H1 (cell line): ENCODE measurements at regions not wholly inside any gene's neighbourhood (a gene's known extent, or its start where the extent isn't known, plus 50 kb on each side); places are given as distances from the start of the nearest gene placed in this dataset.

ENCODE experiments used
- CTCF ChIA-PET: fragments of 300-600 bp; sonication (Branson Sonifier 250); formaldehyde crosslinking; loops from one replicate; lab custom pipeline; 2021; ENCODE audit not compliant: partially characterized antibody; lab: Charles Lee
- POLR2A ChIA-PET: fragments of 300-600 bp; sonication (Branson Sonifier 250); formaldehyde crosslinking; loops from one replicate; lab custom pipeline; 2021; ENCODE audit warnings: inconsistent platforms; ENCODE audit not compliant: partially characterized antibody; lab: Charles Lee
- DNase-seq, 2 experiments: peaks; one replicate each; pipeline versions ENCODE4 v3.0.0 to v3.0.0-alpha.2; 2010 to 2022; ENCODE audit warnings: low spot score in 2 of 2, low read depth in 1 of 2, mixed read lengths in 1 of 2
- FAIRE-seq: peaks from 2 replicates; lab custom pipeline; 2011; peaks lifted over from hg19 to GRCh38; lab: Jason Lieb, UNC
- H2AFZ ChIP-seq: 2 replicates; pipeline ENCODE4 v1.8.1; 2012; ENCODE audit warnings: low read length, inconsistent platforms
- H2AK5ac ChIP-seq: 2 replicates; pipeline ENCODE4 v1.6.1; 2013; ENCODE audit warnings: low read depth, low read length
- H2BK120ac ChIP-seq: replicated peaks from 2 replicates; pipeline ENCODE3; 2013; ENCODE audit warnings: low read depth, low read length, inconsistent platforms
- H2BK12ac ChIP-seq: 2 replicates; pipeline ENCODE4 v1.6.1; 2013; ENCODE audit warnings: low read depth, low read length
- H2BK15ac ChIP-seq: 2 replicates; pipeline ENCODE4 v1.6.1; 2013; ENCODE audit warnings: low read length
- H2BK20ac ChIP-seq: 2 replicates; pipeline ENCODE4 v1.6.1; 2013; ENCODE audit warnings: low read length
- H2BK5ac ChIP-seq: 2 replicates; pipeline ENCODE4 v1.6.1; 2013; ENCODE audit warnings: low read depth, low read length
- H3K14ac ChIP-seq: 2 replicates; pipeline ENCODE4 v1.6.1; 2013; ENCODE audit warnings: inconsistent platforms; ENCODE audit not compliant: insufficient read length
- H3K18ac ChIP-seq: 2 replicates; pipeline ENCODE4 v1.6.1; 2013; ENCODE audit warnings: low read length; ENCODE audit errors: extremely low read depth
- H3K23ac ChIP-seq: 2 replicates; pipeline ENCODE4 v1.6.1; 2013; ENCODE audit warnings: inconsistent platforms; ENCODE audit not compliant: insufficient read length
- H3K23me2 ChIP-seq: 2 replicates; pipeline ENCODE4 v1.6.1; 2013; ENCODE audit warnings: low read depth, low read length
- H3K27ac ChIP-seq: 2 replicates; pipeline ENCODE4 v1.6.1; 2011; ENCODE audit warnings: low read depth, low read length, inconsistent platforms
- H3K27me3 ChIP-seq, 4 experiments: replicated peaks in 1 of 4; 1 replicate in 1 of 4; 2 replicates in 3 of 4; pipeline versions ENCODE4 v1.6.1 to v1.8.1; 2011 to 2013; ENCODE audit warnings: low read length in 3 of 4, mild to moderate bottlenecking in 3 of 4, inconsistent platforms in 2 of 4, mixed read lengths in 2 of 4, moderate library complexity in 1 of 4; ENCODE audit not compliant: control insufficient read depth in 3 of 4, insufficient read depth in 3 of 4; ENCODE audit errors: extremely low read depth in 1 of 4
- H3K36me3 ChIP-seq, 4 experiments: 2 replicates each; pipeline versions ENCODE4 v1.6.1 to v1.8.1; 2011 to 2013; ENCODE audit warnings: mild to moderate bottlenecking in 4 of 4, low read length in 3 of 4, moderate library complexity in 2 of 4, control low read depth in 1 of 4, inconsistent platforms in 1 of 4; ENCODE audit not compliant: insufficient read depth in 4 of 4, control insufficient read depth in 2 of 4
- H3K4ac ChIP-seq: replicated peaks from 2 replicates; pipeline ENCODE3; 2013; ENCODE audit warnings: low read length, low read depth, mixed read lengths, inconsistent platforms; ENCODE audit not compliant: insufficient read length
- H3K4me1 ChIP-seq, 4 experiments: replicated peaks in 1 of 4; 1 replicate in 1 of 4; 2 replicates in 3 of 4; pipeline versions ENCODE4 v1.6.1 to v1.8.1; 2011 to 2013; ENCODE audit warnings: low read length in 3 of 4, inconsistent platforms in 2 of 4, mixed read lengths in 1 of 4; ENCODE audit not compliant: insufficient read depth in 4 of 4, control insufficient read depth in 3 of 4
- H3K4me2 ChIP-seq, 2 experiments: 2 replicates each; pipeline versions ENCODE4 v1.6.1 to v1.8.1; 2011 to 2013; ENCODE audit warnings: low read depth in 2 of 2, low read length in 2 of 2, control low read depth in 1 of 2, inconsistent platforms in 1 of 2, mild to moderate bottlenecking in 1 of 2; ENCODE audit not compliant: insufficient read depth in 1 of 2
- H3K4me3 ChIP-seq, 4 experiments: fragments of 200-600, 300-600 bp in 1 of 4; sonication (generic), shearing (Covaris generic), sonication (Bioruptor Twin) in 1 of 4; 2 replicates each; pipeline versions ENCODE4 v1.5.1 to v1.8.1; 2011 to 2016; ENCODE audit warnings: low read length in 4 of 4, low read depth in 3 of 4, control low read depth in 2 of 4, inconsistent platforms in 2 of 4, mild to moderate bottlenecking in 2 of 4, mixed read lengths in 1 of 4, moderate library complexity in 1 of 4; ENCODE audit not compliant: insufficient read depth in 2 of 4; ENCODE audit errors: extremely low read depth in 1 of 4
- H3K56ac ChIP-seq: replicated peaks from 2 replicates; pipeline ENCODE3; 2013; ENCODE audit warnings: low read depth, mild to moderate bottlenecking, mixed read lengths, low read length, inconsistent platforms; ENCODE audit not compliant: insufficient read length
- H3K79me1 ChIP-seq: 2 replicates; pipeline ENCODE4 v1.6.1; 2013; ENCODE audit warnings: low read depth, low read length, control low read depth
- H3K79me2 ChIP-seq, 2 experiments: 2 replicates each; pipeline versions ENCODE4 v1.6.1 to v1.8.1; 2012 to 2013; ENCODE audit warnings: low read length in 2 of 2, mild to moderate bottlenecking in 2 of 2, inconsistent platforms in 1 of 2; ENCODE audit not compliant: insufficient read depth in 2 of 2, control insufficient read depth in 1 of 2
- H3K9ac ChIP-seq, 4 experiments: replicated peaks in 1 of 4; 1 replicate in 1 of 4; 2 replicates in 3 of 4; pipeline versions ENCODE4 v1.6.1 to v1.8.1; 2011 to 2013; ENCODE audit warnings: low read depth in 3 of 4, low read length in 3 of 4, control low read depth in 2 of 4, mild to moderate bottlenecking in 2 of 4, moderate library complexity in 2 of 4, inconsistent platforms in 1 of 4; ENCODE audit errors: extremely low read depth in 1 of 4
- H3K9me3 ChIP-seq, 2 experiments: 2 replicates each; pipeline versions ENCODE4 v1.6.1 to v1.8.1; 2012 to 2013; ENCODE audit warnings: mild to moderate bottlenecking in 2 of 2, moderate library complexity in 2 of 2, control low read depth in 1 of 2, inconsistent platforms in 1 of 2, low read depth in 1 of 2, low read length in 1 of 2, mixed read lengths in 1 of 2; ENCODE audit not compliant: insufficient read depth in 2 of 2
- H4K20me1 ChIP-seq, 2 experiments: replicated peaks in 1 of 2; 2 replicates each; pipeline versions ENCODE3 to v1.8.1; 2011 to 2013; ENCODE audit warnings: inconsistent platforms in 2 of 2, low read length in 2 of 2, mild to moderate bottlenecking in 1 of 2; ENCODE audit not compliant: insufficient read depth in 2 of 2, control insufficient read depth in 1 of 2
- H4K5ac ChIP-seq: 2 replicates; pipeline ENCODE4 v1.6.1; 2013; ENCODE audit warnings: low read length, low read depth, mixed read lengths, inconsistent platforms; ENCODE audit not compliant: insufficient read length
- H4K8ac ChIP-seq: 2 replicates; pipeline ENCODE4 v1.8.0; 2013; ENCODE audit warnings: mild to moderate bottlenecking, moderate library complexity, low read length, inconsistent platforms; ENCODE audit not compliant: insufficient read depth; ENCODE audit errors: extremely low read depth
- H4K91ac ChIP-seq: replicated peaks from 2 replicates; pipeline ENCODE3; 2013; ENCODE audit warnings: low read length, mixed read lengths, inconsistent platforms; ENCODE audit not compliant: insufficient read length
- CHD1 ChIP-seq: IDR thresholded peaks from 2 replicates; pipeline ENCODE4 v1.6.1; 2012; ENCODE audit warnings: low read depth, low read length, improper control_type of control experiment
- CTBP2 ChIP-seq: IDR thresholded peaks from 2 replicates; pipeline ENCODE4 v1.7.0; 2011; ENCODE audit warnings: borderline replicate concordance, mild to moderate bottlenecking, moderate library complexity, mixed read lengths, low read length; ENCODE audit not compliant: insufficient read depth, insufficient read length
- EP300 ChIP-seq, 2 experiments: IDR thresholded peaks; 1 replicate in 1 of 2; 2 replicates in 1 of 2; pipeline ENCODE4 v1.6.1; 2011 to 2012; ENCODE audit warnings: low read depth in 2 of 2, low read length in 2 of 2, mild to moderate bottlenecking in 2 of 2, borderline replicate concordance in 1 of 2, inconsistent platforms in 1 of 2, moderate library complexity in 1 of 2
- GTF2F1 ChIP-seq: IDR thresholded peaks from 2 replicates; pipeline ENCODE4 v1.6.1; 2012; ENCODE audit warnings: low read depth, low read length, improper control_type of control experiment, borderline replicate concordance
- JUN ChIP-seq: IDR thresholded peaks from 2 replicates; pipeline ENCODE4 v1.6.1; 2011; ENCODE audit warnings: low read depth, mild to moderate bottlenecking, improper control_type of control experiment, low read length
- POLR2A ChIP-seq, 2 experiments: IDR thresholded peaks; 1 replicate in 1 of 2; 2 replicates in 1 of 2; pipeline ENCODE4 v1.6.1; 2011; ENCODE audit warnings: low read depth in 2 of 2, low read length in 2 of 2, mild to moderate bottlenecking in 2 of 2; ENCODE audit errors: control extremely low read depth in 1 of 2
- SP4 ChIP-seq: IDR thresholded peaks from 2 replicates; pipeline ENCODE4 v1.6.1; 2012; ENCODE audit warnings: low read length, inconsistent platforms
- SUZ12 ChIP-seq: fragments of 200-600 bp; sonication (generic); IDR thresholded peaks from 2 replicates; pipeline ENCODE4 v1.6.1; 2012; ENCODE audit warnings: mild to moderate bottlenecking, inconsistent platforms, low read length, moderate library complexity, mixed read lengths
- WGBS, 2 experiments: shearing (Covaris generic) in 1 of 2; methylation state at CpG; one replicate each; pipeline versions ENCODE4 v1.1.6 to v1.1.7; 2013 to 2015; ENCODE audit warnings: low lambda C conversion rate in 2 of 2, mixed read lengths in 2 of 2, inconsistent platforms in 1 of 2, low coverage in 1 of 2, missing lambda C conversion rate in 1 of 2; ENCODE audit not compliant: insufficient replicate concordance in 2 of 2, insufficient coverage in 1 of 2, insufficient read length in 1 of 2; ENCODE audit errors: extremely low coverage in 1 of 2, missing lambda C conversion rate in 1 of 2; 5-methylcytosine and 5-hydroxymethylcytosine counted together
- TF ChIP-seq, protein P1 (sequence below): IDR thresholded peaks from 2 replicates; pipeline ENCODE4 v1.6.1; 2012; ENCODE audit warnings: low read length, inconsistent platforms
- TF ChIP-seq, protein P2 (sequence below): IDR thresholded peaks from 2 replicates; pipeline ENCODE4 v1.6.1; 2012; ENCODE audit warnings: inconsistent platforms

DNA sequence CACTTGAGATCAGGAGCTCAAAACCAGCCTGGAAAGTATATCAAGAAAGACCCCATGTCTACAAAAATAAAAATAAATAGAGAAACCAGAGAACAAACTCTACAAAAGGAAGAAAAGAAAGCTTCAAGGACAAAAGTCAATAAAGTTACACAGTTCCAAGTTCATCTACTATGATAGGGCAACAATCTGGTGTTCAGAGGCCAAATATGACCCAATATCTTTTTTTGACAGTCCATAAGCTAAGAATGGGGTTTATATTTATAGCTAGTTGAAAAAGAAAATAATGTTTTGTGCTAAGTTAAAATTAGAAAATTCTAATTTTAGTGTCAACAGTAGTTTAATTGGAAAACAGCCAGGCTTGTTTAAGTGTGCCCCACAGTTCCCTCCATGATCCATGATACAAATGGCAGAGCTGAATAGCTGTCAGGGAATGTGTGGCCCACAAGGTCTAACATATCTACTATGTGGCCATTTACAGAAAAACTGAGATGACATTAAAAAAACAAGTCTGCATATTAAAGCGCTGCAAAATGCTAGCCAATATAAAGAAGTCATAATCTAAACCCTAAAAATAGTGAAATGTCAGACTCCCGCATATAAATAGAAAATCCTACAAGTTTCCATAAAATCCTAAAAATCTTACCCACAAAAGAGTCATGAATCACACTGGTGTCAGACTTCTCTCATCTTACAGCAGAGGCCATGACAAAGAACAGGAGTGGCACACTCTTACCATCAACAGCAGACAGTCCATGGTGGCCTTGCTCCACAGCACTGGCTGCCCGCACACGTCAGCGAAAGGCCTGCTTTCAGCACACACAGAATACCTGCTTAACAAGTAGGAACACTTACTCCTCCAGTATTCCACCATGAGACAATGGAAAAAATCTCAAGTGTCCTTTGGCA, 281.9 kb upstream of the HSFY2 start:
- no peak overlapping the region for H3K18ac ChIP-seq
- ChIA-PET POLR2A (interaction anchor here (1.6 to 2.1 kb wide), 3 partner anchors 13 to 20 kb away, joined by 4 to 7 read pairs (median 4); no protein-coding TSS in a partner anchor), CTCF (no interaction called here)
- TF ChIP-seq POLR2A (IDR thresholded peaks at IDR 0.05; ENCODE audit: control extremely low read depth in 1 of 2, low read depth in 2 of 2, low read length in 2 of 2) = no peak
- no peak for TF ChIP-seq GTF2F1
- TF ChIP-seq EP300 (IDR thresholded peaks at IDR 0.05; ENCODE audit: borderline replicate concordance in 1 of 2, low read depth in 2 of 2, low read length in 2 of 2) = no peak
- no peak for TF ChIP-seq JUN
- TF ChIP-seq, protein P1, sequence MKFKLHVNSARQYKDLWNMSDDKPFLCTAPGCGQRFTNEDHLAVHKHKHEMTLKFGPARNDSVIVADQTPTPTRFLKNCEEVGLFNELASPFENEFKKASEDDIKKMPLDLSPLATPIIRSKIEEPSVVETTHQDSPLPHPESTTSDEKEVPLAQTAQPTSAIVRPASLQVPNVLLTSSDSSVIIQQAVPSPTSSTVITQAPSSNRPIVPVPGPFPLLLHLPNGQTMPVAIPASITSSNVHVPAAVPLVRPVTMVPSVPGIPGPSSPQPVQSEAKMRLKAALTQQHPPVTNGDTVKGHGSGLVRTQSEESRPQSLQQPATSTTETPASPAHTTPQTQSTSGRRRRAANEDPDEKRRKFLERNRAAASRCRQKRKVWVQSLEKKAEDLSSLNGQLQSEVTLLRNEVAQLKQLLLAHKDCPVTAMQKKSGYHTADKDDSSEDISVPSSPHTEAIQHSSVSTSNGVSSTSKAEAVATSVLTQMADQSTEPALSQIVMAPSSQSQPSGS = no peak
- TF ChIP-seq, protein P2, sequence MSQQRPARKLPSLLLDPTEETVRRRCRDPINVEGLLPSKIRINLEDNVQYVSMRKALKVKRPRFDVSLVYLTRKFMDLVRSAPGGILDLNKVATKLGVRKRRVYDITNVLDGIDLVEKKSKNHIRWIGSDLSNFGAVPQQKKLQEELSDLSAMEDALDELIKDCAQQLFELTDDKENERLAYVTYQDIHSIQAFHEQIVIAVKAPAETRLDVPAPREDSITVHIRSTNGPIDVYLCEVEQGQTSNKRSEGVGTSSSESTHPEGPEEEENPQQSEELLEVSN = no peak
- no peak for TF ChIP-seq CTBP2
- TF ChIP-seq SUZ12 = no peak
- no peak for TF ChIP-seq SP4
- no peak for TF ChIP-seq CHD1

More for the DNA sequence above, 281.9 kb upstream of the HSFY2 start:
- no peak overlapping the region for H4K8ac ChIP-seq
- no peak overlapping the region for H2BK120ac ChIP-seq
- no peak overlapping the region for H2BK12ac ChIP-seq
- H2AK5ac ChIP-seq = no peak overlapping the region
- DNase-seq = no peak
- H3K4me2 ChIP-seq = no peak overlapping the region
- H3K23ac ChIP-seq = no peak overlapping the region
- H2BK20ac ChIP-seq = no peak overlapping the region
- H3K9me3 ChIP-seq = no peaks in the 10 kb centered on the region
- WGBS, 2 experiments = 85% methylated on average over 2 of the region's 5 CpGs; no CpG with 5 or more reads in 1 of the 2 experiments
- H2BK5ac ChIP-seq = no peak overlapping the region
- no peak overlapping the region for H2BK15ac ChIP-seq
- no peak overlapping the region for H3K27ac ChIP-seq
- H4K20me1 ChIP-seq = peaks cover 0 to 2% of the 10 kb centered on the region in 2 experiments
- H3K4me3 ChIP-seq = no peak overlapping the region
- no peak overlapping the region for H3K14ac ChIP-seq
- no peak overlapping the region for H4K91ac ChIP-seq
- no peak overlapping the region for H3K9ac ChIP-seq
- no peak overlapping the region for H3K4ac ChIP-seq
- H3K4me1 ChIP-seq = 0 out of 7 replicates have a peak, but pooled peaks cover 0 to 2% (median 0%) of the 10 kb centered on the region in 4 experiments
- H3K27me3 ChIP-seq = no peaks in the 10 kb centered on the region
- H3K56ac ChIP-seq = no peak overlapping the region
- H3K79me1 ChIP-seq = no peaks in the 10 kb centered on the region
- no peaks in the 10 kb centered on the region; a peak in 1 of 8 replicates for H3K36me3 ChIP-seq
- H4K5ac ChIP-seq = no peak overlapping the region
- no peak for FAIRE-seq
- H3K23me2 ChIP-seq = no peaks in the 10 kb centered on the region
- peaks cover 0 to 11% of the 10 kb centered on the region in 2 experiments; a peak in 2 of 4 replicates for H3K79me2 ChIP-seq
- H2AFZ ChIP-seq = no peak overlapping the region
